Glutamatergic neuron (in vitro differentiated cells): ENCODE measurements at regions not wholly inside any gene's neighbourhood (a gene's known extent, or its start where the extent isn't known, plus 50 kb on each side); places are given as distances from the start of the nearest gene placed in this dataset.

Experiments
- DNase-seq: peaks from one replicate; pipeline ENCODE4 v3.0.0; 2022
- H3K27ac Mint-ChIP-seq: one replicate; pipeline ENCODE4 v1.8.0; 2020; ENCODE audit warnings: mild to moderate bottlenecking, mixed read lengths, inconsistent platforms; ENCODE audit not compliant: unreplicated experiment
- H3K27me3 Mint-ChIP-seq: one replicate; pipeline ENCODE4 v1.8.0; 2020; ENCODE audit warnings: mild to moderate bottlenecking, moderate library complexity, mixed read lengths, inconsistent platforms; ENCODE audit not compliant: unreplicated experiment
- H3K36me3 Mint-ChIP-seq: one replicate; pipeline ENCODE4 v1.8.0; 2020; ENCODE audit warnings: mild to moderate bottlenecking, mixed read lengths, inconsistent platforms; ENCODE audit not compliant: unreplicated experiment
- H3K4me1 Mint-ChIP-seq: one replicate; pipeline ENCODE4 v1.8.0; 2020; ENCODE audit warnings: mild to moderate bottlenecking, low read depth, mixed read lengths, inconsistent platforms; ENCODE audit not compliant: unreplicated experiment
- H3K4me3 Mint-ChIP-seq: one replicate; pipeline ENCODE4 v1.8.0; 2020; ENCODE audit warnings: mild to moderate bottlenecking, mixed read lengths, inconsistent platforms; ENCODE audit not compliant: unreplicated experiment
- H3K9me3 Mint-ChIP-seq: one replicate; pipeline ENCODE4 v1.8.0; 2020; ENCODE audit warnings: mild to moderate bottlenecking, moderate library complexity, mixed read lengths, inconsistent platforms; ENCODE audit not compliant: unreplicated experiment
- TF ChIP-seq, protein P1 (sequence below): fragments of 200-600 bp; sonication (generic); IDR thresholded peaks from one replicate; pipeline ENCODE4 v1.5.0; 2021; ENCODE audit not compliant: partially characterized antibody, unreplicated experiment

DNA sequence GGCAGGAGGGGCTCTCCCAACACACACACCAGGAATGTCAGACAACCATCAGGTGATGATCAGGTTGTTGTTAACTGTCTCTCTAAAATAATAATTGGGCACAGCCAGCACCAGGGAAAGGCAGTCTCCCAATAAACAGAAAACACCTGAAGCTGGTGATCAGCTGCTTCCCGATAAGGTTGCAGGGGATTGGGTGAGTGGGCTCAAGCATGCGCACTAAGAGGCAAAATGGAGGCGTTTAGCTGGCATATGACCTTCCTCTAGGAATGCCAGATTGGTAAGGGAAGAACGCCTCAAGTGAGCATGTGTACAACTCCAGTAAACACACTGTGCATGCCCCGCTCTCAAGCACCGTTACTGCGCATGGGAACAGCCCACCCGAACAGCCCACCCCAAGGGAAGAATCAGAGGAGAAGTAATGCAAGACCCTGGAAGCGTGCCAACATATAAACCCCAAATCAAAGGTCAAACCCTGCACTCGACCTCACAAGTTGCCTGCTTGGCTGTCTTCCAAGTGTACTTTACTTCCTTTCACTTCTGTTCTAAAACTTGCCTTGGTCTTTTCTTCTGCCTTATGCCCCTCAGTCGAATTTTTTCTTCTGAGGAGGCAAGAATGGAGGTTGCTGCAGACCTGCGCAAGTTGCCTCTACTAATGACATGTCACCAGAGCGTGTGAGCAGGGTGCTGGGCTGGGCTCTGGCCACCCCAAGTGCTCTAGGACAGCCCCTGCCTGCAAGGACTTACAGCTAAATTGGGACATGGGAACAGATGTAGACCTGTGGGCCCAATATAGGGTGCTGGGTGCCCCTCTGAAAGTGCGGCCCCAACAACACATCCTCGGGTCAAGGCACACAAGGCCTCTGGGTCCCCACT lies 200.8 kb downstream of the RHOU start:
- TF ChIP-seq, protein P1, sequence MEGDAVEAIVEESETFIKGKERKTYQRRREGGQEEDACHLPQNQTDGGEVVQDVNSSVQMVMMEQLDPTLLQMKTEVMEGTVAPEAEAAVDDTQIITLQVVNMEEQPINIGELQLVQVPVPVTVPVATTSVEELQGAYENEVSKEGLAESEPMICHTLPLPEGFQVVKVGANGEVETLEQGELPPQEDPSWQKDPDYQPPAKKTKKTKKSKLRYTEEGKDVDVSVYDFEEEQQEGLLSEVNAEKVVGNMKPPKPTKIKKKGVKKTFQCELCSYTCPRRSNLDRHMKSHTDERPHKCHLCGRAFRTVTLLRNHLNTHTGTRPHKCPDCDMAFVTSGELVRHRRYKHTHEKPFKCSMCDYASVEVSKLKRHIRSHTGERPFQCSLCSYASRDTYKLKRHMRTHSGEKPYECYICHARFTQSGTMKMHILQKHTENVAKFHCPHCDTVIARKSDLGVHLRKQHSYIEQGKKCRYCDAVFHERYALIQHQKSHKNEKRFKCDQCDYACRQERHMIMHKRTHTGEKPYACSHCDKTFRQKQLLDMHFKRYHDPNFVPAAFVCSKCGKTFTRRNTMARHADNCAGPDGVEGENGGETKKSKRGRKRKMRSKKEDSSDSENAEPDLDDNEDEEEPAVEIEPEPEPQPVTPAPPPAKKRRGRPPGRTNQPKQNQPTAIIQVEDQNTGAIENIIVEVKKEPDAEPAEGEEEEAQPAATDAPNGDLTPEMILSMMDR, result no peak
- no peak overlapping the region for H3K27ac Mint-ChIP-seq

DNA sequence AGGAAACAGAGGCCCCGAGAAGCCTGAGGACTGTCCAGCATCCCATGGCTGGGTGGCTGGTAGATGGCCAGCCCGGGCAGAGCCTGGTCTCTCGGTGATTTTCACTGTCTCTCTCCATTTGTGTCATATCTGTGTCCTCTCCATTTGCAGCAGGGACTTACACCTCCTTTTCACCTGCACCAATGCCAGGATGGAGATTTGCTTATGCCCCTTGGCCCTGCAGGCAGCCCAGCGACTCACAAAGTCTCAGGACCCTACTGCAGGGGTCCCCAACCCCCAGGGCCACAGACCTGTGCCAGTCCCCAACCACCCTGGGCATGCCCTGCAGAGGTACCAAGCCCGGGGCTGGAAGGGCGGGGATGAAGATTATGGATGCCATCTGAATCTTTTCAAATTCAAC lies 201.6 kb downstream of the RHOU start:
- DNase-seq, result no peak
- no peaks in the 10 kb centered on the region for H3K36me3 Mint-ChIP-seq
- H3K4me1 Mint-ChIP-seq, result peaks cover 12% of the 10 kb centered on the region
- no peaks in the 10 kb centered on the region for H3K9me3 Mint-ChIP-seq
- TF ChIP-seq, protein P1, result no peak
- peaks cover 2% of the 10 kb centered on the region for H3K27me3 Mint-ChIP-seq
- no peak overlapping the region for H3K27ac Mint-ChIP-seq
- H3K4me3 Mint-ChIP-seq, result no peak overlapping the region

More for the DNA sequence above, 200.8 kb downstream of the RHOU start:
- Mint-ChIP-seq H3K9me3 (no peaks in the 10 kb centered on the region), H3K27me3 (no peaks in the 10 kb centered on the region), H3K4me1 (peaks cover 12% of the 10 kb centered on the region), H3K36me3 (no peaks in the 10 kb centered on the region), H3K4me3 (no peak overlapping the region)
- DNase-seq, result no peak

DNA sequence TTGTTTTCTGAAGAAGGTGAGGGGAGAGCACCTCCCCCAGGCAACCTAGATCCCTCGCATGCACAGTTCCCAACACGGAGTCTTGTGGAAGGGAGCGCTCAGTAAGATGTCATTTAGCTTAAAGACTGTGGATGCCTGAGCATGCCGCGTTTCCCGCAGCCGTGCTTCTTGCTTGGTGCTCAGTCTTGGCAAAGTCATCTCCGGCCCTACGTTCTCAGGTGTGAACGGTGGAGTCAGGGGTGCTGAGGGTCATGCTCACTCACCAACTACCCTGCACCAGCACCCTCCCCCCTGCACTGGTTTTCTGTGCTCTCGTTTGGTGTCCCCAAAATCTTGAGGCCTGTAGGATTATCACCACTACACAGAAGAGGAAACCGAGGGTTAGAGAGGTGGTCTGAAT lies 202.1 kb downstream of the RHOU start:
- TF ChIP-seq, protein P1, result no peak
- Mint-ChIP-seq H3K27me3 (peaks cover 2% of the 10 kb centered on the region), H3K9me3 (no peaks in the 10 kb centered on the region), H3K4me1 (peaks cover 12% of the 10 kb centered on the region), H3K4me3 (no peak overlapping the region), H3K27ac (no peak overlapping the region), H3K36me3 (no peaks in the 10 kb centered on the region)
- DNase-seq, result no peak

DNA sequence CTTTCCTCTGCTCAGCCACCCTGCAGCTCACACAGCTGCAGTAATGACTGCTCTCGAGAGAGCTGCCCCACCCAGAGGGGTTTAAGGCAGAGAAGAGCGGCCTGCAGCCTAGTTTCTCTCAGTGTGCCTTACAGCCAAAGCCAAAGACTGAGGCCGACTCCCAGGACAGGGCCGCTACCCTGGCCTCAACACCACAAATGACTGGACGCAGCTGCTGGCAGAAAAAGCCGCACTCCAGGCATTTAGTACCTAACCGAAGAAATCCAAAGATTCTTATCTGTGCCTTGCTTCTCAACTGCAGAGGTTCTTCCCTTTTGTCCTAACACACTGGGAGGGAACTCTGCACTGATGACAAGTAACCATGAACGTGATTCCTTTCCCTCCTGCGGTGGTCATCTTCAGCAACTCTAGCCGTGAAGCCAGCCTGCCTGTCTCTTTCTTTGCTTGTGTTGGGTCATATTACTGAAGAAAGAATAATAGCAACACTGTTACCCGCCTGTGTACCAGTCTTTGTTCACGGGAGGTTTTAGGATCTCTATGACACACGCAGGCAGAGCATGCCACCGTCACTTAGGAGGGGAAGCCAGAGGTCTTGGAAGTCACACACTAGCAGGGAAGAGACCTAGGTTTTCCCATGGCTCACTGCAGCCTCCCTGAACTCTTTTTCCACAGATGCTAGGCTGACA lies 202.7 kb downstream of the RHOU start:
- peaks cover 12% of the 10 kb centered on the region for H3K4me1 Mint-ChIP-seq
- H3K27me3 Mint-ChIP-seq, result peaks cover 2% of the 10 kb centered on the region

More for the DNA sequence above, 202.7 kb downstream of the RHOU start:
- DNase-seq, result no peak
- TF ChIP-seq, protein P1, result no peak
- Mint-ChIP-seq H3K36me3 (no peaks in the 10 kb centered on the region), H3K27ac (no peak overlapping the region), H3K4me3 (no peak overlapping the region), H3K9me3 (no peaks in the 10 kb centered on the region)
